HCT116 (cell line): ENCODE measurements at regions not wholly inside any gene's neighbourhood (a gene's known extent, or its start where the extent isn't known, plus 50 kb on each side); places are given as distances from the start of the nearest gene placed in this dataset.

Experiments
- ATAC-seq: fragments of 200-7000 bp; cut with Tn5 transposase; 2 replicates; pipeline ENCODE4 v1.9.1; 2020; ENCODE audit warnings: mild to moderate bottlenecking, moderate library complexity
- BruUV-seq: library from RNA; stranded (reverse); fragments of 400-500 nt; replicated peaks from 2 replicates; lab custom pipeline; 2021; lab: Mats Ljungman, UMichigan
- CTCF ChIA-PET: fragments of 300-600 bp; sonication (Branson Sonifier 250); formaldehyde crosslinking; loops from one replicate; lab custom pipeline; 2021; ENCODE audit warnings: antibody characterized with exemption; lab: Charles Lee
- POLR2A ChIA-PET: fragments of 300-600, 350-600 bp; sonication (Branson Sonifier 250); formaldehyde crosslinking; loops from one replicate; lab custom pipeline; 2021; ENCODE audit warnings: antibody characterized with exemption; lab: Charles Lee
- RAD21 ChIA-PET, 2 experiments: fragments of 300-600 bp; sonication (Branson Sonifier 250); formaldehyde crosslinking; loops; one replicate each; lab custom pipeline; 2023; ENCODE audit warnings: low total read pairs in 2 of 2; ENCODE audit not compliant: uncharacterized antibody in 2 of 2, unreplicated experiment in 2 of 2, low non-redundant PET in 1 of 2; lab: Charles Lee
- DNase-seq: peaks from one replicate; pipeline ENCODE4 v3.0.0-alpha.2; 2010; ENCODE audit warnings: low read depth, low spot score
- H2AFZ ChIP-seq: fragments of 200-600 bp; shearing (Covaris generic), sonication (generic); 2 replicates; pipeline ENCODE4 v1.6.1; 2017; ENCODE audit warnings: low read depth, mixed run types, mixed read lengths, antibody characterized with exemption, low read length; ENCODE audit not compliant: poor library complexity, severe bottlenecking
- H3K27ac ChIP-seq: 2 replicates; pipeline ENCODE4 v1.5.1; 2012; ENCODE audit warnings: low read depth, low read length
- H3K27me3 ChIP-seq: fragments of 200-600 bp; sonication (generic); 2 replicates; pipeline ENCODE4 v1.6.1; 2016; ENCODE audit warnings: mixed run types, low read length, mixed read lengths; ENCODE audit not compliant: insufficient read depth
- H3K36me3 ChIP-seq, 2 experiments: fragments of 200-500 bp in 1 of 2; fragments of 200-600 bp in 1 of 2; sonication (Bioruptor generic) in 1 of 2; sonication (generic) in 1 of 2; 2 replicates each; pipeline versions ENCODE4 v1.5.1 to v1.6.1; 2014 to 2016; ENCODE audit warnings: low read length in 2 of 2, inconsistent platforms in 1 of 2, mixed read lengths in 1 of 2, mixed run types in 1 of 2; ENCODE audit not compliant: insufficient read depth in 2 of 2, control insufficient read depth in 1 of 2
- H3K4me1 ChIP-seq, 2 experiments: fragments of 200-600 bp in 1 of 2; sonication (generic) in 1 of 2; 2 replicates each; pipeline versions ENCODE4 v1.5.1 to v1.6.1; 2012 to 2017; ENCODE audit warnings: low read length in 2 of 2, inconsistent platforms in 1 of 2, mild to moderate bottlenecking in 1 of 2, mixed read lengths in 1 of 2, mixed run types in 1 of 2, moderate library complexity in 1 of 2; ENCODE audit not compliant: insufficient read depth in 2 of 2, control insufficient read depth in 1 of 2
- H3K4me2 ChIP-seq: fragments of 200-600 bp; sonication (generic); 2 replicates; pipeline ENCODE4 v1.6.1; 2017; ENCODE audit warnings: mixed run types, low read length, mixed read lengths
- H3K4me3 ChIP-seq, 2 experiments: fragments of 200-600 bp in 1 of 2; sonication (generic) in 1 of 2; replicated peaks in 1 of 2; 2 replicates each; pipeline ENCODE4 v1.5.1; 2011 to 2016; ENCODE audit warnings: low read length in 2 of 2, control low read depth in 1 of 2, low read depth in 1 of 2, mild to moderate bottlenecking in 1 of 2, mixed read lengths in 1 of 2, mixed run types in 1 of 2
- H3K79me2 ChIP-seq: fragments of 200-600 bp; sonication (generic); 2 replicates; pipeline ENCODE4 v1.6.1; 2017; ENCODE audit warnings: mild to moderate bottlenecking, mixed run types, low read length, moderate library complexity, mixed read lengths; ENCODE audit not compliant: insufficient read depth
- H3K9ac ChIP-seq: fragments of 200-600 bp; sonication (generic); 2 replicates; pipeline ENCODE4 v1.6.1; 2016; ENCODE audit warnings: low read length, mixed read lengths
- H3K9me2 ChIP-seq: fragments of 200-600 bp; sonication (generic), shearing (Covaris generic); 2 replicates; pipeline ENCODE4 v1.6.1; 2017; ENCODE audit warnings: mixed run types, mild to moderate bottlenecking, moderate library complexity; ENCODE audit not compliant: insufficient read depth
- H3K9me3 ChIP-seq, 2 experiments: fragments of 200-500 bp in 1 of 2; fragments of 200-600 bp in 1 of 2; sonication (Bioruptor generic) in 1 of 2; sonication (generic) in 1 of 2; 2 replicates each; pipeline ENCODE4 v1.6.1; 2014 to 2017; ENCODE audit warnings: low read length in 2 of 2, mixed read lengths in 2 of 2, inconsistent platforms in 1 of 2, low read depth in 1 of 2, mild to moderate bottlenecking in 1 of 2, mixed run types in 1 of 2, moderate library complexity in 1 of 2; ENCODE audit not compliant: control insufficient read depth in 1 of 2, insufficient read depth in 1 of 2
- H4K20me1 ChIP-seq: fragments of 200-600 bp; sonication (generic), shearing (Covaris generic); 2 replicates; pipeline ENCODE4 v1.6.1; 2017; ENCODE audit warnings: mixed run types, mild to moderate bottlenecking, moderate library complexity; ENCODE audit not compliant: insufficient read depth
- CBX3 ChIP-seq: IDR thresholded peaks from 2 replicates; pipeline ENCODE4 v1.6.1; 2012; ENCODE audit warnings: low read depth
- EGR1 ChIP-seq: IDR thresholded peaks from 2 replicates; pipeline ENCODE4 v1.6.1; 2012; ENCODE audit warnings: low read depth
- ELF1 ChIP-seq: IDR thresholded peaks from 2 replicates; pipeline ENCODE4 v1.6.1; 2012; ENCODE audit warnings: low read depth, borderline replicate concordance
- EZH2phosphoT487 ChIP-seq: fragments of 200-600 bp; IDR thresholded peaks from 2 replicates; pipeline ENCODE4 v1.6.1; 2018; ENCODE audit warnings: antibody characterized with exemption, borderline replicate concordance
- POLR2A ChIP-seq: IDR thresholded peaks from 2 replicates; pipeline ENCODE4 v1.7.0; 2011; ENCODE audit warnings: borderline replicate concordance; ENCODE audit not compliant: insufficient read depth, insufficient read length; ENCODE audit errors: extremely low read depth
- RAD21 ChIP-seq: IDR thresholded peaks from 2 replicates; pipeline ENCODE4 v1.6.1; 2012; ENCODE audit warnings: low read depth, mild to moderate bottlenecking
- SIN3A ChIP-seq: IDR thresholded peaks from 2 replicates; pipeline ENCODE4 v1.6.1; 2012; ENCODE audit warnings: low read depth
- SP1 ChIP-seq: IDR thresholded peaks from 2 replicates; pipeline ENCODE4 v1.6.1; 2012; ENCODE audit warnings: low read depth
- SRF ChIP-seq: IDR thresholded peaks from 2 replicates; pipeline ENCODE4 v1.6.1; 2012; ENCODE audit warnings: low read depth
- YY1 ChIP-seq: IDR thresholded peaks from 2 replicates; pipeline ENCODE4 v1.6.1; 2011; ENCODE audit warnings: low read length, low read depth, moderate library complexity, mild to moderate bottlenecking; ENCODE audit not compliant: insufficient replicate concordance; ENCODE audit errors: extremely low read depth
- ZBTB33 ChIP-seq: IDR thresholded peaks from 2 replicates; pipeline ENCODE4 v1.6.1; 2011; ENCODE audit warnings: mild to moderate bottlenecking, low read length, moderate library complexity; ENCODE audit not compliant: insufficient replicate concordance; ENCODE audit errors: extremely low read depth
- ZNF274 ChIP-seq: fragments of 200-500 bp; sonication (Bioruptor generic); IDR thresholded peaks from 2 replicates; pipeline ENCODE4 v1.6.1; 2014; ENCODE audit warnings: mild to moderate bottlenecking, low read depth, low read length, inconsistent platforms
- intact Hi-C: fragments of 100-400 bp; cut with micrococcal nuclease; formaldehyde crosslinking; loops from 2 replicates; pipeline ENCODE4 v1.10.0; 2022

- Histone ChIP-seq H2AFZ (no peak overlapping the region), H3K4me1 (no peaks in the 10 kb centered on the region), H3K27me3 (peaks cover 34% of the 10 kb centered on the region), H3K4me3 (no peak overlapping the region), H4K20me1 (no peaks in the 10 kb centered on the region)
- ChIA-PET CTCF (no interaction called here), POLR2A (no interaction called here)
- TF ChIP-seq SRF, result no peak
- TF ChIP-seq CBX3, result no peak
- no peak for TF ChIP-seq POLR2A
- TF ChIP-seq RAD21, result no peak
- no peak for TF ChIP-seq ZBTB33
- no peak for TF ChIP-seq SIN3A
- no peak for TF ChIP-seq YY1
- TF ChIP-seq SP1, result no peak
- no peak for TF ChIP-seq EZH2phosphoT487
- TF ChIP-seq ELF1, result no peak
- TF ChIP-seq EGR1, result no peak
- no peak for TF ChIP-seq ZNF274
- TF ChIP-seq, all 23 proteins: peak for 0
- H3K79me2 ChIP-seq, result no peaks in the 10 kb centered on the region
- ATAC-seq (no peak), DNase-seq (no peak)
- intact Hi-C loops, result no loop called here
- H3K9ac ChIP-seq, result no peak overlapping the region
- H3K9me2 ChIP-seq, result no peaks in the 10 kb centered on the region
- H3K4me2 ChIP-seq, result no peak overlapping the region
- RAD21 ChIA-PET, result no interaction called here
- no peaks in the 10 kb centered on the region for H3K9me3 ChIP-seq
- H3K27ac ChIP-seq, result no peak overlapping the region
- BruUV-seq, result no TSS peak
- no peaks in the 10 kb centered on the region for H3K36me3 ChIP-seq
These were observed 285.6 kb downstream of the ETS1 start for GRCh38 chr11:128301756-128302155.
